HepG2 (cell line): ENCODE measurements at regions not wholly inside any gene's neighbourhood (a gene's known extent, or its start where the extent isn't known, plus 50 kb on each side); places are given as distances from the start of the nearest gene placed in this dataset.

Source experiments
- BCL6 ChIP-seq: IDR thresholded peaks from 2 replicates; pipeline ENCODE4 v1.6.1; 2016; ENCODE audit warnings: missing genetic modification reagents, missing compliant biosample characterization
- EP300 ChIP-seq, 3 experiments: sonication (generic) in 1 of 3; formaldehyde crosslinking in 1 of 3; IDR thresholded peaks; 2 replicates each; pipeline versions ENCODE4 v1.5.1 to v1.6.1; 2011 to 2020; ENCODE audit warnings: low read depth in 2 of 3, low read length in 2 of 3, borderline replicate concordance in 1 of 3, improper control_type of control experiment in 1 of 3, mild to moderate bottlenecking in 1 of 3, missing genetic modification reagents in 1 of 3, moderate library complexity in 1 of 3
- POLR2A ChIP-seq, 2 experiments: IDR thresholded peaks; 2 replicates each; pipeline ENCODE4 v1.6.1; 2011; ENCODE audit warnings: low read depth in 2 of 2, low read length in 2 of 2, mild to moderate bottlenecking in 1 of 2, moderate library complexity in 1 of 2; ENCODE audit not compliant: insufficient read depth in 1 of 2
- ZBTB4 ChIP-seq: sonication (generic); formaldehyde crosslinking; IDR thresholded peaks from 2 replicates; pipeline ENCODE4 v1.4.0; 2020; ENCODE audit warnings: missing genetic modification reagents, mild to moderate bottlenecking, borderline replicate concordance
- ZNF3 ChIP-seq: IDR thresholded peaks from 2 replicates; pipeline ENCODE4 v1.7.0; 2017; ENCODE audit warnings: inconsistent platforms

DNA sequence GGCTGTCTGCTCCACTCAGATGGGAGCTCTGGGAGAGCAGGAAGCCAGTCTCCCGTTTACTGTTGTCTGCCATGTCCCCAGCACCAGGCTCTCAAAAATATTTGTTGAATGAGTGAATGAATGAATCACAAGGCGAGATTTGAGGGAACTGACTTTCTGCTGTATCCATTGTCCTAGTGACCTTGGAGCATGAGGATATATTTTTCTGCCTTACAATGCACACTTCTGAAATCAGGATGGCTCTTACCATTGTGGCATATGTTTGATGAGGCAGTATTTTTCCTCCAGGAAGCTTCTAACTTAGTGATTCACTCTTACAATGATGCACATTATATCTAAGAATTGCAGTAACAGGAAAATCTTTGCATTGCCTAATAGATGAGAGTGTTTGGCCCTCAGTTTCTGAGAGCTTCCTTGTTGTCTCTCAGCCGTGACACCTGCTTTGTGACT lies 136.4 kb downstream of the RPS24 start:
- TF ChIP-seq ZNF3 (CRISPR knock-in tag) (no peak), EP300 (IDR thresholded peaks at IDR 0.05; ENCODE audit: low read depth in 2 of 2, low read length in 2 of 2) (no peak), EP300 (CRISPR knock-in tag; IDR thresholded peaks at IDR 0.05; ENCODE audit: borderline replicate concordance) (no peak), POLR2A (IDR thresholded peaks at IDR 0.05; ENCODE audit: insufficient read depth in 1 of 2, low read depth in 2 of 2, low read length in 2 of 2) (no peak), BCL6 (CRISPR knock-in tag) (no peak), ZBTB4 (no peak)
